ENCODE measurements at regions not wholly inside any gene's neighbourhood (a gene's known extent, or its start where the extent isn't known, plus 50 kb on each side); places are given as distances from the start of the nearest gene placed in this dataset.

GRCh38 chr22:22341736-22342135 is 97.2 kb downstream of the VPREB1 start:
- TF ChIP-seq, protein P1, sequence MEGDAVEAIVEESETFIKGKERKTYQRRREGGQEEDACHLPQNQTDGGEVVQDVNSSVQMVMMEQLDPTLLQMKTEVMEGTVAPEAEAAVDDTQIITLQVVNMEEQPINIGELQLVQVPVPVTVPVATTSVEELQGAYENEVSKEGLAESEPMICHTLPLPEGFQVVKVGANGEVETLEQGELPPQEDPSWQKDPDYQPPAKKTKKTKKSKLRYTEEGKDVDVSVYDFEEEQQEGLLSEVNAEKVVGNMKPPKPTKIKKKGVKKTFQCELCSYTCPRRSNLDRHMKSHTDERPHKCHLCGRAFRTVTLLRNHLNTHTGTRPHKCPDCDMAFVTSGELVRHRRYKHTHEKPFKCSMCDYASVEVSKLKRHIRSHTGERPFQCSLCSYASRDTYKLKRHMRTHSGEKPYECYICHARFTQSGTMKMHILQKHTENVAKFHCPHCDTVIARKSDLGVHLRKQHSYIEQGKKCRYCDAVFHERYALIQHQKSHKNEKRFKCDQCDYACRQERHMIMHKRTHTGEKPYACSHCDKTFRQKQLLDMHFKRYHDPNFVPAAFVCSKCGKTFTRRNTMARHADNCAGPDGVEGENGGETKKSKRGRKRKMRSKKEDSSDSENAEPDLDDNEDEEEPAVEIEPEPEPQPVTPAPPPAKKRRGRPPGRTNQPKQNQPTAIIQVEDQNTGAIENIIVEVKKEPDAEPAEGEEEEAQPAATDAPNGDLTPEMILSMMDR (IDR thresholded peaks at IDR 0.05), result no peak
- TF ChIP-seq POLR2A (IDR thresholded peaks at IDR 0.05), result no peak

All from right lobe of liver (tissue), 4 donors.